Activated CD4-positive, alpha-beta T cell treated with anti-CD3 and anti-CD28 coated beads, Interleukin-2, amount 50 U/mL, for 24 hours (primary cell): ENCODE measurements at regions not wholly inside any gene's neighbourhood (a gene's known extent, or its start where the extent isn't known, plus 50 kb on each side); places are given as distances from the start of the nearest gene placed in this dataset.

ENCODE experiments used
- DNase-seq, 2 donors: peaks; one replicate each; pipeline ENCODE4 v3.0.0-alpha.2; 2020; ENCODE audit warnings: low read depth in 1 of 2, low spot score in 1 of 2

GRCh38 chr16:79449067-79449769 lies 151.3 kb downstream of the MAF start:
- no peak for DNase-seq

- no peak for DNase-seq
These were observed 156.0 kb downstream of the MAF start for GRCh38 chr16:79444572-79444971.

GRCh38 chr16:79439901-79440300 lies 160.6 kb downstream of the MAF start:
- DNase-seq = no peak

- no peak for DNase-seq
These were observed 162.5 kb downstream of the MAF start for GRCh38 chr16:79437764-79438751.

- no peak for DNase-seq
These were observed 163.7 kb downstream of the MAF start for GRCh38 chr16:79436885-79437284.

- no peak for DNase-seq
These were observed 165.8 kb downstream of the MAF start for GRCh38 chr16:79434771-79435170.

GRCh38 chr16:79434092-79434491 lies 166.4 kb downstream of the MAF start:
- DNase-seq = no peak

GRCh38 chr16:79431923-79432322 lies 168.6 kb downstream of the MAF start:
- no peak for DNase-seq

GRCh38 chr16:79430191-79430678 lies 170.3 kb downstream of the MAF start:
- no peak for DNase-seq

GRCh38 chr16:79429381-79430190 lies 171.0 kb downstream of the MAF start:
- DNase-seq = no peak

- no peak for DNase-seq
These were observed 173.9 kb downstream of the MAF start for GRCh38 chr16:79426663-79427062.

- no peak for DNase-seq
These were observed 178.5 kb downstream of the MAF start for GRCh38 chr16:79422064-79422463.

GRCh38 chr16:79421126-79421525 lies 179.4 kb downstream of the MAF start:
- no peak for DNase-seq

- no peak for DNase-seq
These were observed 180.0 kb downstream of the MAF start for GRCh38 chr16:79420493-79420892.

- DNase-seq = no peak
These were observed 181.4 kb downstream of the MAF start for GRCh38 chr16:79419148-79419547.

- no peak for DNase-seq
These were observed 182.9 kb downstream of the MAF start for GRCh38 chr16:79417601-79418008.

- DNase-seq = no peak
These were observed 184.4 kb downstream of the MAF start for GRCh38 chr16:79415983-79416640.

- no peak for DNase-seq
These were observed 187.7 kb downstream of the MAF start for GRCh38 chr16:79412783-79413225.

- DNase-seq = no peak
These were observed 188.7 kb downstream of the MAF start for GRCh38 chr16:79411805-79412204.

GRCh38 chr16:79411357-79411756 lies 189.2 kb downstream of the MAF start:
- no peak for DNase-seq

GRCh38 chr16:79409978-79410377 lies 190.6 kb downstream of the MAF start:
- DNase-seq = no peak
